H9 (cell line): ENCODE measurements at regions not wholly inside any gene's neighbourhood (a gene's known extent, or its start where the extent isn't known, plus 50 kb on each side); places are given as distances from the start of the nearest gene placed in this dataset.

Experiments used
- DNase-seq: peaks from one replicate; pipeline ENCODE4 v3.0.0-alpha.2; 2017
- H2AFZ ChIP-seq: one replicate; pipeline ENCODE4 v1.6.1; 2013; ENCODE audit warnings: mild to moderate bottlenecking, low read length, control low read depth, moderate library complexity
- H2AK5ac ChIP-seq: 2 replicates; pipeline ENCODE4 v1.6.1; 2013; ENCODE audit warnings: low read length, control low read depth, mixed read lengths; ENCODE audit not compliant: insufficient read length
- H2BK120ac ChIP-seq: one replicate; pipeline ENCODE4 v1.6.1; 2013; ENCODE audit warnings: low read depth, mild to moderate bottlenecking, low read length, control low read depth, inconsistent platforms; ENCODE audit not compliant: poor library complexity, severe bottlenecking
- H2BK12ac ChIP-seq: 2 replicates; pipeline ENCODE4 v1.6.1; 2013; ENCODE audit warnings: low read length, control low read depth, mixed read lengths, low read depth; ENCODE audit not compliant: insufficient read length
- H2BK15ac ChIP-seq: 2 replicates; pipeline ENCODE4 v1.6.1; 2013; ENCODE audit warnings: low read depth, low read length, control low read depth
- H2BK20ac ChIP-seq: one replicate; pipeline ENCODE4 v1.6.1; 2013; ENCODE audit warnings: low read depth, mild to moderate bottlenecking, low read length, control low read depth, inconsistent platforms; ENCODE audit not compliant: poor library complexity, severe bottlenecking
- H2BK5ac ChIP-seq: 2 replicates; pipeline ENCODE4 v1.6.1; 2013; ENCODE audit warnings: low read length, control low read depth, mixed read lengths; ENCODE audit not compliant: insufficient read length
- H3K14ac ChIP-seq: 2 replicates; pipeline ENCODE4 v1.6.1; 2013; ENCODE audit warnings: low read length, control low read depth; ENCODE audit not compliant: insufficient read depth
- H3K18ac ChIP-seq: 2 replicates; pipeline ENCODE4 v1.6.1; 2013; ENCODE audit warnings: low read depth, mild to moderate bottlenecking, mixed read lengths, low read length, control low read depth; ENCODE audit not compliant: insufficient read length
- H3K23ac ChIP-seq: 2 replicates; pipeline ENCODE4 v1.6.1; 2013; ENCODE audit warnings: low read length, control low read depth, mixed read lengths, low read depth; ENCODE audit not compliant: insufficient read length
- H3K23me2 ChIP-seq: 2 replicates; pipeline ENCODE4 v1.6.1; 2013; ENCODE audit warnings: low read depth, mild to moderate bottlenecking, mixed read lengths, low read length, control low read depth; ENCODE audit not compliant: insufficient read length, poor library complexity, severe bottlenecking
- H3K27ac ChIP-seq: 2 replicates; pipeline ENCODE4 v1.5.1; 2013; ENCODE audit warnings: low read length, control low read depth, mixed read lengths, low read depth; ENCODE audit not compliant: insufficient read length
- H3K27me3 ChIP-seq: 2 replicates; pipeline ENCODE4 v1.6.1; 2013; ENCODE audit warnings: low read length, control low read depth, inconsistent platforms; ENCODE audit not compliant: insufficient read depth
- H3K4ac ChIP-seq: 2 replicates; pipeline ENCODE4 v1.6.1; 2013; ENCODE audit warnings: low read depth, mild to moderate bottlenecking, control low read depth, inconsistent platforms, low read length, moderate library complexity
- H3K4me1 ChIP-seq: 2 replicates; pipeline ENCODE4 v1.6.1; 2013; ENCODE audit warnings: low read length, control low read depth, inconsistent platforms; ENCODE audit not compliant: insufficient read depth
- H3K4me2 ChIP-seq: 2 replicates; pipeline ENCODE4 v1.6.1; 2013; ENCODE audit warnings: low read length, control low read depth, mixed read lengths; ENCODE audit not compliant: insufficient read length, insufficient read depth
- H3K56ac ChIP-seq: 2 replicates; pipeline ENCODE4 v1.6.1; 2013; ENCODE audit warnings: low read depth, mild to moderate bottlenecking, mixed read lengths, low read length, control low read depth; ENCODE audit not compliant: insufficient read length
- H3K79me1 ChIP-seq: 2 replicates; pipeline ENCODE4 v1.6.1; 2013; ENCODE audit warnings: low read depth, mild to moderate bottlenecking, moderate library complexity, low read length, control low read depth, inconsistent platforms; ENCODE audit not compliant: insufficient read depth, poor library complexity, severe bottlenecking
- H3K79me2 ChIP-seq: 2 replicates; pipeline ENCODE4 v1.6.1; 2013; ENCODE audit warnings: low read length, control low read depth, inconsistent platforms; ENCODE audit not compliant: insufficient read depth
- H3K9ac ChIP-seq: 2 replicates; pipeline ENCODE4 v1.6.1; 2013; ENCODE audit warnings: low read length, control low read depth, mixed read lengths; ENCODE audit not compliant: insufficient read length; ENCODE audit errors: extremely low read depth
- H3K9me3 ChIP-seq: one replicate; pipeline ENCODE4 v1.6.1; 2013; ENCODE audit warnings: low read depth, low read length, inconsistent platforms; ENCODE audit not compliant: control insufficient read depth
- H3T11ph ChIP-seq: one replicate; pipeline ENCODE4 v1.6.1; 2013; ENCODE audit warnings: mild to moderate bottlenecking, low read length, control low read depth, inconsistent platforms
- H4K20me1 ChIP-seq: one replicate; pipeline ENCODE4 v1.6.1; 2013; ENCODE audit not compliant: control insufficient read depth, insufficient read length, insufficient read depth
- H4K5ac ChIP-seq: 2 replicates; pipeline ENCODE4 v1.6.1; 2013; ENCODE audit warnings: low read depth, mild to moderate bottlenecking, mixed read lengths, low read length, control low read depth; ENCODE audit not compliant: insufficient read length
- H4K8ac ChIP-seq: replicated peaks from 2 replicates; pipeline ENCODE4 v1.6.1; 2013; ENCODE audit warnings: low read length, control low read depth, mixed read lengths, low read depth; ENCODE audit not compliant: insufficient read length
- H4K91ac ChIP-seq: 2 replicates; pipeline ENCODE4 v1.6.1; 2013; ENCODE audit warnings: low read depth, mild to moderate bottlenecking, moderate library complexity, mixed read lengths, low read length, control low read depth; ENCODE audit not compliant: insufficient read length
- H3K27ac Mint-ChIP-seq, 3 experiments: 2 replicates in 2 of 3; 3 replicates in 1 of 3; pipeline ENCODE4 v1.8.0; 2020 to 2021; ENCODE audit warnings: mixed read lengths in 3 of 3, mild to moderate bottlenecking in 1 of 3, moderate library complexity in 1 of 3
- H3K27me3 Mint-ChIP-seq: 2 replicates; pipeline ENCODE4 v1.8.0; 2021; ENCODE audit warnings: low read depth, mild to moderate bottlenecking, moderate library complexity, mixed read lengths
- H3K36me3 Mint-ChIP-seq, 3 experiments: 2 replicates in 2 of 3; 3 replicates in 1 of 3; pipeline ENCODE4 v1.8.0; 2020 to 2021; ENCODE audit warnings: low read depth in 3 of 3, mixed read lengths in 3 of 3; ENCODE audit not compliant: insufficient read depth in 1 of 3
- H3K4me1 Mint-ChIP-seq, 2 experiments: 2 replicates each; pipeline ENCODE4 v1.8.0; 2020; ENCODE audit warnings: mixed read lengths in 2 of 2
- H3K4me3 Mint-ChIP-seq, 2 experiments: 2 replicates in 1 of 2; 3 replicates in 1 of 2; pipeline ENCODE4 v1.8.0; 2020 to 2021; ENCODE audit warnings: mild to moderate bottlenecking in 2 of 2, mixed read lengths in 2 of 2, moderate library complexity in 1 of 2
- H3K9me3 Mint-ChIP-seq, 2 experiments: 2 replicates in 1 of 2; 3 replicates in 1 of 2; pipeline ENCODE4 v1.8.0; 2020; ENCODE audit warnings: mild to moderate bottlenecking in 2 of 2, mixed read lengths in 2 of 2, moderate library complexity in 1 of 2
- WGBS: extraction: QIAGEN DNeasy Blood & Tissue Kit; methylation state at CpG from one replicate; pipeline ENCODE4 v1.1.7; 2013; ENCODE audit warnings: missing lambda C conversion rate, low lambda C conversion rate, mixed read lengths; ENCODE audit not compliant: insufficient read length; ENCODE audit errors: extremely low coverage; 5-methylcytosine and 5-hydroxymethylcytosine counted together
- TF ChIP-seq, protein P1 (sequence below): fragments of 200-600 bp; sonication (generic); conservative IDR thresholded peaks from 3 replicates; pipeline ENCODE4 v1.8.0; 2021; ENCODE audit warnings: antibody characterized with exemption, mild to moderate bottlenecking

- Histone ChIP-seq H3K18ac (no peak overlapping the region), H2BK5ac (no peak overlapping the region), H3K4ac (no peak overlapping the region), H2BK20ac (no peak overlapping the region), H3K27me3 (no peaks in the 10 kb centered on the region), H3K23ac (no peak overlapping the region), H3K23me2 (no peaks in the 10 kb centered on the region), H3K27ac (no peak overlapping the region), H3K9ac (no peak overlapping the region), H3T11ph (no peak overlapping the region), H3K56ac (no peak overlapping the region), H2AFZ (no peak overlapping the region), H2BK12ac (no peak overlapping the region), H3K4me1 (no peaks in the 10 kb centered on the region), H3K79me1 (no peaks in the 10 kb centered on the region), H2BK15ac (no peak overlapping the region), H3K79me2 (no peaks in the 10 kb centered on the region), H4K5ac (no peak overlapping the region), H4K91ac (no peak overlapping the region), H4K8ac (no peak overlapping the region), H3K14ac (no peak overlapping the region), H3K9me3 (no peaks in the 10 kb centered on the region), H3K4me2 (no peak overlapping the region), H4K20me1 (no peaks in the 10 kb centered on the region), H2BK120ac (no peak overlapping the region), H2AK5ac (no peak overlapping the region)
- no peak for DNase-seq
- H3K4me1 Mint-ChIP-seq, result no peaks in the 10 kb centered on the region
- H3K36me3 Mint-ChIP-seq, result no peaks in the 10 kb centered on the region
- WGBS, result no CpG with 5 or more reads among the region's 3 CpGs
- no peaks in the 10 kb centered on the region for H3K27me3 Mint-ChIP-seq
- H3K27ac Mint-ChIP-seq, result no peak overlapping the region
- TF ChIP-seq, protein P1, sequence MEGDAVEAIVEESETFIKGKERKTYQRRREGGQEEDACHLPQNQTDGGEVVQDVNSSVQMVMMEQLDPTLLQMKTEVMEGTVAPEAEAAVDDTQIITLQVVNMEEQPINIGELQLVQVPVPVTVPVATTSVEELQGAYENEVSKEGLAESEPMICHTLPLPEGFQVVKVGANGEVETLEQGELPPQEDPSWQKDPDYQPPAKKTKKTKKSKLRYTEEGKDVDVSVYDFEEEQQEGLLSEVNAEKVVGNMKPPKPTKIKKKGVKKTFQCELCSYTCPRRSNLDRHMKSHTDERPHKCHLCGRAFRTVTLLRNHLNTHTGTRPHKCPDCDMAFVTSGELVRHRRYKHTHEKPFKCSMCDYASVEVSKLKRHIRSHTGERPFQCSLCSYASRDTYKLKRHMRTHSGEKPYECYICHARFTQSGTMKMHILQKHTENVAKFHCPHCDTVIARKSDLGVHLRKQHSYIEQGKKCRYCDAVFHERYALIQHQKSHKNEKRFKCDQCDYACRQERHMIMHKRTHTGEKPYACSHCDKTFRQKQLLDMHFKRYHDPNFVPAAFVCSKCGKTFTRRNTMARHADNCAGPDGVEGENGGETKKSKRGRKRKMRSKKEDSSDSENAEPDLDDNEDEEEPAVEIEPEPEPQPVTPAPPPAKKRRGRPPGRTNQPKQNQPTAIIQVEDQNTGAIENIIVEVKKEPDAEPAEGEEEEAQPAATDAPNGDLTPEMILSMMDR, result no peak
- no peak overlapping the region for H3K4me3 Mint-ChIP-seq
- no peaks in the 10 kb centered on the region for H3K9me3 Mint-ChIP-seq
These were observed 834.3 kb downstream of the KCNT2 start for GRCh38 chr1:195773931-195774330.
